ENCODE measurements at regions not wholly inside any gene's neighbourhood (a gene's known extent, or its start where the extent isn't known, plus 50 kb on each side); places are given as distances from the start of the nearest gene placed in this dataset.
"Not testable (repeated sequence)": the region's sequence is repeated elsewhere in the genome, so short reads cannot be mapped to it uniquely, and the experiment has no call there.

GRCh38 chr3:118231578-118231977, 803.1 kb downstream of the IGSF11 start:
- H3K27me3 ChIP-seq (ENCODE audit: low read depth) = no peaks in the 10 kb centered on the region
- H3K9me3 ChIP-seq (replicated peaks) = no peaks in the 10 kb centered on the region
- no peaks in the 10 kb centered on the region for H3K36me3 ChIP-seq
- DNase-seq = no peak
- no peak for TF ChIP-seq CTCF (IDR thresholded peaks at IDR 0.05; ENCODE audit: borderline replicate concordance)
- no peak overlapping the region for H3K27ac ChIP-seq (replicated peaks)
- intact Hi-C loops (cut with micrococcal nuclease) = no loop called here
- no peak overlapping the region for H3K4me3 ChIP-seq
- no peaks in the 10 kb centered on the region for H3K4me1 ChIP-seq

- DNase-seq = no peak
Observed at GRCh38 chr3:118239253-118239652, 795.4 kb downstream of the IGSF11 start.

GRCh38 chr3:118244761-118245160, 789.9 kb downstream of the IGSF11 start:
- no peaks in the 10 kb centered on the region for H3K27me3 ChIP-seq (ENCODE audit: low read depth)
- H3K9me3 ChIP-seq (replicated peaks) = no peaks in the 10 kb centered on the region
- no peak for DNase-seq
- TF ChIP-seq CTCF (IDR thresholded peaks at IDR 0.05; ENCODE audit: borderline replicate concordance) = no peak
- intact Hi-C loops (cut with micrococcal nuclease) = no loop called here
- no peaks in the 10 kb centered on the region for H3K4me1 ChIP-seq
- no peak overlapping the region for H3K27ac ChIP-seq (replicated peaks)
- no peak overlapping the region for H3K4me3 ChIP-seq
- H3K36me3 ChIP-seq = no peaks in the 10 kb centered on the region

More at GRCh38 chr3:118239253-118239652, 795.4 kb downstream of the IGSF11 start:
- Histone ChIP-seq H3K4me1 (no peaks in the 10 kb centered on the region), H3K27me3 (ENCODE audit: low read depth) (no peaks in the 10 kb centered on the region), H3K9me3 (replicated peaks) (no peaks in the 10 kb centered on the region), H3K4me3 (no peak overlapping the region), H3K36me3 (no peaks in the 10 kb centered on the region), H3K27ac (replicated peaks) (no peak overlapping the region)
- intact Hi-C loops (cut with micrococcal nuclease) = no loop called here
- TF ChIP-seq CTCF (IDR thresholded peaks at IDR 0.05; ENCODE audit: borderline replicate concordance) = no peak

GRCh38 chr3:118245312-118245711, 789.3 kb downstream of the IGSF11 start:
- no peaks in the 10 kb centered on the region for H3K36me3 ChIP-seq
- TF ChIP-seq CTCF (IDR thresholded peaks at IDR 0.05; ENCODE audit: borderline replicate concordance) = no peak
- no peaks in the 10 kb centered on the region for H3K4me1 ChIP-seq
- DNase-seq = no peak
- intact Hi-C loops (cut with micrococcal nuclease) = no loop called here
- H3K4me3 ChIP-seq = no peak overlapping the region
- H3K27ac ChIP-seq (replicated peaks) = no peak overlapping the region
- H3K27me3 ChIP-seq (ENCODE audit: low read depth) = no peaks in the 10 kb centered on the region
- H3K9me3 ChIP-seq (replicated peaks) = no peaks in the 10 kb centered on the region

GRCh38 chr3:118258850-118259249, 775.8 kb downstream of the IGSF11 start:
- peaks cover 45% of the 10 kb centered on the region for H3K9me3 ChIP-seq (replicated peaks)
- H3K4me1 ChIP-seq; H3K36me3 ChIP-seq; H3K27me3 ChIP-seq (ENCODE audit: low read depth); H3K4me3 ChIP-seq; DNase-seq; H3K27ac ChIP-seq (replicated peaks); intact Hi-C loops (cut with micrococcal nuclease): not testable (repeated sequence)

GRCh38 chr3:118262800-118263402, 771.7 kb downstream of the IGSF11 start:
- Histone ChIP-seq H3K36me3 (no peaks in the 10 kb centered on the region), H3K27me3 (ENCODE audit: low read depth) (no peaks in the 10 kb centered on the region), H3K4me3 (no peak overlapping the region), H3K27ac (replicated peaks) (no peak overlapping the region), H3K4me1 (no peaks in the 10 kb centered on the region), H3K9me3 (replicated peaks) (peaks cover 61% of the 10 kb centered on the region)
- DNase-seq = no peak
- no peak for TF ChIP-seq CTCF (IDR thresholded peaks at IDR 0.05; ENCODE audit: borderline replicate concordance)
- intact Hi-C loops (cut with micrococcal nuclease) = no loop called here
